Stomach (tissue), 8 donors: ENCODE measurements at regions not wholly inside any gene's neighbourhood (a gene's known extent, or its start where the extent isn't known, plus 50 kb on each side); places are given as distances from the start of the nearest gene placed in this dataset.

Experiments used
- DNase-seq, 2 donors: peaks; one replicate each; pipeline versions ENCODE4 v3.0.0 to v3.0.0-alpha.2; 2013 to 2019
- H3K27ac ChIP-seq, 5 donors: fragments of 200-600 bp in 4 of 5; sonication (generic) in 4 of 5; one replicate each; pipeline ENCODE4 v1.5.1; 2013 to 2019; ENCODE audit warnings: mild to moderate bottlenecking in 1 of 5, moderate library complexity in 1 of 5
- H3K27me3 ChIP-seq, 3 donors: fragments of 200-600 bp; sonication (generic); one replicate each; pipeline ENCODE4 v1.5.1; 2017 to 2019; ENCODE audit warnings: mixed run types in 1 of 3
- H3K36me3 ChIP-seq, 4 donors: fragments of 200-600 bp; sonication (generic); 1 replicate in 3 of 4; 2 replicates in 1 of 4; pipeline ENCODE4 v1.5.1; 2016 to 2019
- H3K4me1 ChIP-seq, 4 donors: fragments of 200-600 bp; sonication (generic); one replicate each; pipeline ENCODE4 v1.5.1; 2016 to 2019
- H3K4me3 ChIP-seq, 4 donors: fragments of 200-600 bp; sonication (generic) in 3 of 4; one replicate each; pipeline ENCODE4 v1.5.1; 2016 to 2019; ENCODE audit warnings: mild to moderate bottlenecking in 1 of 4
- H3K9me3 ChIP-seq, 4 donors: fragments of 200-600 bp; sonication (generic); one replicate each; pipeline ENCODE4 v1.5.1; 2016 to 2019
- CTCF ChIP-seq, 7 experiments: fragments of 450-650 bp in 4 of 7; fragments of 200-600 bp in 3 of 7; sonication (generic) in 3 of 7; IDR thresholded peaks; one replicate each; pipeline ENCODE4 v1.5.1; 2016 to 2019; ENCODE audit warnings: antibody characterized with exemption in 7 of 7, control low read depth in 2 of 7, mild to moderate bottlenecking in 1 of 7
- EP300 ChIP-seq: sonication (generic); formaldehyde crosslinking; IDR thresholded peaks from one replicate; pipeline ENCODE4 v1.6.1; 2017; ENCODE audit warnings: antibody characterized with exemption
- POLR2A ChIP-seq, 4 donors: fragments of 450-650 bp; IDR thresholded peaks; one replicate each; pipeline ENCODE4 v1.6.1; 2016; ENCODE audit warnings: antibody characterized with exemption in 4 of 4, control low read depth in 2 of 4, mild to moderate bottlenecking in 1 of 4, moderate library complexity in 1 of 4
- POLR2AphosphoS5 ChIP-seq, 3 donors: sonication (generic); formaldehyde crosslinking; IDR thresholded peaks; one replicate each; pipeline ENCODE4 v1.6.1; 2016; ENCODE audit warnings: antibody characterized with exemption in 3 of 3
- WGBS, 5 donors: extraction: QIAGEN DNeasy Blood & Tissue Kit in 3 of 5; methylation state at CpG; one replicate each; pipeline versions ENCODE4 v1.1.5 to v1.1.7; 2013 to 2018; 5-methylcytosine and 5-hydroxymethylcytosine counted together
- intact Hi-C: fragments of 100-400 bp; cut with DNase I; formaldehyde crosslinking; loops from one replicate; pipeline ENCODE4 v1.15.1; 2023; ENCODE audit warnings: low total_unique reads
- donor health status: healthy with polysubstance abuse.
- donor health status: Bipolar disorder and iron deficiency.
- donor health status: healthy.

GRCh38 chr7:156074982-156075615, 262.8 kb upstream of the SHH start:
- no peak for TF ChIP-seq EP300
- TF ChIP-seq POLR2A (IDR thresholded peaks at IDR 0.05) = no peak
- TF ChIP-seq POLR2AphosphoS5 (IDR thresholded peaks at IDR 0.05) = no peak
- TF ChIP-seq CTCF (IDR thresholded peaks at IDR 0.05) = no peak
- 90 to 96% (median 95%) methylated on average over 27 to 28 of the region's 28 CpGs for WGBS, 5 donors
- intact Hi-C loops = no loop called here
- Histone ChIP-seq H3K9me3 (no peaks in the 10 kb centered on the region), H3K4me1 (no peaks in the 10 kb centered on the region), H3K27ac (no peak overlapping the region), H3K36me3 (no peaks in the 10 kb centered on the region), H3K4me3 (no peak overlapping the region), H3K27me3 (no peaks in the 10 kb centered on the region)
- DNase-seq = no peak

GRCh38 chr7:156074084-156074483, 261.8 kb upstream of the SHH start:
- DNase-seq = no peak
- 78 to 89% (median 84%) methylated on average over 11 of the region's 11 CpGs for WGBS, 5 donors
- TF ChIP-seq CTCF (IDR thresholded peaks at IDR 0.05) = no peak
- TF ChIP-seq POLR2AphosphoS5 (IDR thresholded peaks at IDR 0.05) = no peak
- TF ChIP-seq EP300 = no peak
- TF ChIP-seq POLR2A (IDR thresholded peaks at IDR 0.05) = no peak
- Histone ChIP-seq H3K4me1 (no peaks in the 10 kb centered on the region), H3K9me3 (no peaks in the 10 kb centered on the region), H3K27me3 (no peaks in the 10 kb centered on the region), H3K36me3 (no peaks in the 10 kb centered on the region), H3K27ac (no peak overlapping the region), H3K4me3 (no peak overlapping the region)
- intact Hi-C loops = no loop called here

GRCh38 chr7:156073366-156074052, 261.2 kb upstream of the SHH start:
- Histone ChIP-seq H3K36me3 (no peaks in the 10 kb centered on the region), H3K27ac (no peak overlapping the region), H3K4me3 (no peak overlapping the region), H3K27me3 (no peaks in the 10 kb centered on the region), H3K4me1 (no peaks in the 10 kb centered on the region), H3K9me3 (no peaks in the 10 kb centered on the region)
- TF ChIP-seq CTCF (IDR thresholded peaks at IDR 0.05) = no peak
- no peak for TF ChIP-seq POLR2AphosphoS5 (IDR thresholded peaks at IDR 0.05)
- no peak for TF ChIP-seq POLR2A (IDR thresholded peaks at IDR 0.05)
- no peak for TF ChIP-seq EP300
- 67 to 78% (median 72%) methylated on average over 13 of the region's 13 CpGs for whole genome bisulfite sequencing, 5 donors
- DNase-seq = peak in 1 of 2 donors; percentile 59
- intact Hi-C loops = no loop called here

- Histone ChIP-seq H3K27me3 (no peaks in the 10 kb centered on the region), H3K27ac (no peak overlapping the region), H3K4me3 (no peak overlapping the region), H3K4me1 (no peaks in the 10 kb centered on the region), H3K9me3 (no peaks in the 10 kb centered on the region), H3K36me3 (no peaks in the 10 kb centered on the region)
- DNase-seq = no peak
- 79 to 93% (median 89%) methylated on average over 13 of the region's 13 CpGs for WGBS, 5 donors
- intact Hi-C loops = no loop called here
- TF ChIP-seq CTCF (IDR thresholded peaks at IDR 0.05) (no peak), POLR2A (IDR thresholded peaks at IDR 0.05) (no peak), POLR2AphosphoS5 (IDR thresholded peaks at IDR 0.05) (no peak), EP300 (no peak)
These were observed 259.3 kb upstream of the SHH start for GRCh38 chr7:156071612-156072011.
